ENCODE measurements at regions not wholly inside any gene's neighbourhood (a gene's known extent, or its start where the extent isn't known, plus 50 kb on each side); places are given as distances from the start of the nearest gene placed in this dataset.
A peak's percentile ranks its signal among the peaks of the same experiment; 100 is the strongest.

- H3K4me1 ChIP-seq (ENCODE audit: control insufficient read depth, extremely low read depth, insufficient read depth, low read length): peaks cover 10% of the 10 kb centered on the region
These were observed 386.6 kb upstream of the ARID1B start for GRCh38 chr6:156390621-156391020.

GRCh38 chr6:156389296-156389695 is 387.9 kb upstream of the ARID1B start:
- no peak for TF ChIP-seq EZH2 (IDR thresholded peaks at IDR 0.05; ENCODE audit: low read length)
- TF ChIP-seq CTCF (optimal IDR thresholded peaks at IDR 0.05 in 1 of 3, IDR thresholded peaks at IDR 0.05 in 1 of 3, conservative IDR thresholded peaks at IDR 0.05 in 1 of 3; ENCODE audit: extremely low read depth in 1 of 3, insufficient read depth in 2 of 3, low read length in 3 of 3): no peak
- no peaks in the 10 kb centered on the region for H3K36me3 ChIP-seq (ENCODE audit: control insufficient read depth in 2 of 2, extremely low read depth in 1 of 2, insufficient read depth in 2 of 2, low read length in 2 of 2)

More at GRCh38 chr6:156390621-156391020, 386.6 kb upstream of the ARID1B start:
- Histone ChIP-seq H4K20me1 (ENCODE audit: control insufficient read depth, extremely low read depth, insufficient read depth, low read length) (no peaks in the 10 kb centered on the region), H3K4me3 (ENCODE audit: control insufficient read depth in 2 of 3, extremely low read depth in 1 of 3, insufficient read depth in 2 of 3, low read depth in 1 of 3, low read length in 3 of 3) (no peak overlapping the region), H2AFZ (ENCODE audit: control insufficient read depth, low read length) (no peak overlapping the region), H3K9ac (ENCODE audit: control insufficient read depth, extremely low read depth, insufficient read depth, low read length) (no peak overlapping the region), H3K27ac (ENCODE audit: control insufficient read depth, insufficient read depth, low read length) (no peak overlapping the region), H3K4me2 (ENCODE audit: control insufficient read depth, extremely low read depth, insufficient read depth, low read depth, low read length) (peak overlapping the region; percentile 12), H3K9me1 (ENCODE audit: control insufficient read depth, extremely low read depth, insufficient read depth, low read length) (no peaks in the 10 kb centered on the region), H3K27me3 (ENCODE audit: control insufficient read depth, extremely low read depth, insufficient read depth, low read length) (peaks cover 8% of the 10 kb centered on the region), H3K36me3 (ENCODE audit: control insufficient read depth in 2 of 2, extremely low read depth in 1 of 2, insufficient read depth in 2 of 2, low read length in 2 of 2) (no peaks in the 10 kb centered on the region), H3K9me3 (ENCODE audit: control insufficient read depth, low read depth, low read length) (no peaks in the 10 kb centered on the region), H3K79me2 (ENCODE audit: control insufficient read depth, insufficient read depth, low read length) (no peaks in the 10 kb centered on the region)
- dilution Hi-C loops (cut with MboI; ENCODE audit: extremely low pct_ligation_motif_present, low sequenced_read_pairs): no loop called here
- TF ChIP-seq EZH2 (IDR thresholded peaks at IDR 0.05; ENCODE audit: low read length): no peak
- TF ChIP-seq CTCF (optimal IDR thresholded peaks at IDR 0.05 in 1 of 3, IDR thresholded peaks at IDR 0.05 in 1 of 3, conservative IDR thresholded peaks at IDR 0.05 in 1 of 3; ENCODE audit: extremely low read depth in 1 of 3, insufficient read depth in 2 of 3, low read length in 3 of 3): no peak
- no peak for DNase-seq (ENCODE audit: low read depth, low spot score)
- peak; percentile 20 for FAIRE-seq

More at GRCh38 chr6:156389296-156389695, 387.9 kb upstream of the ARID1B start:
- FAIRE-seq: no peak
- Histone ChIP-seq H3K9me3 (ENCODE audit: control insufficient read depth, low read depth, low read length) (no peaks in the 10 kb centered on the region), H3K4me2 (ENCODE audit: control insufficient read depth, extremely low read depth, insufficient read depth, low read depth, low read length) (no peak overlapping the region), H3K4me3 (ENCODE audit: control insufficient read depth in 2 of 3, extremely low read depth in 1 of 3, insufficient read depth in 2 of 3, low read depth in 1 of 3, low read length in 3 of 3) (no peak overlapping the region), H3K9me1 (ENCODE audit: control insufficient read depth, extremely low read depth, insufficient read depth, low read length) (no peaks in the 10 kb centered on the region), H2AFZ (ENCODE audit: control insufficient read depth, low read length) (no peak overlapping the region), H3K4me1 (ENCODE audit: control insufficient read depth, extremely low read depth, insufficient read depth, low read length) (peaks cover 10% of the 10 kb centered on the region), H4K20me1 (ENCODE audit: control insufficient read depth, extremely low read depth, insufficient read depth, low read length) (no peaks in the 10 kb centered on the region), H3K9ac (ENCODE audit: control insufficient read depth, extremely low read depth, insufficient read depth, low read length) (no peak overlapping the region), H3K27me3 (ENCODE audit: control insufficient read depth, extremely low read depth, insufficient read depth, low read length) (peaks cover 3% of the 10 kb centered on the region), H3K79me2 (ENCODE audit: control insufficient read depth, insufficient read depth, low read length) (no peaks in the 10 kb centered on the region), H3K27ac (ENCODE audit: control insufficient read depth, insufficient read depth, low read length) (no peak overlapping the region)
- dilution Hi-C loops (cut with MboI; ENCODE audit: extremely low pct_ligation_motif_present, low sequenced_read_pairs): no loop called here
- no peak for DNase-seq (ENCODE audit: low read depth, low spot score)

All from keratinocyte (primary cell).